ENCODE measurements at regions not wholly inside any gene's neighbourhood (a gene's known extent, or its start where the extent isn't known, plus 50 kb on each side); places are given as distances from the start of the nearest gene placed in this dataset.

DNA sequence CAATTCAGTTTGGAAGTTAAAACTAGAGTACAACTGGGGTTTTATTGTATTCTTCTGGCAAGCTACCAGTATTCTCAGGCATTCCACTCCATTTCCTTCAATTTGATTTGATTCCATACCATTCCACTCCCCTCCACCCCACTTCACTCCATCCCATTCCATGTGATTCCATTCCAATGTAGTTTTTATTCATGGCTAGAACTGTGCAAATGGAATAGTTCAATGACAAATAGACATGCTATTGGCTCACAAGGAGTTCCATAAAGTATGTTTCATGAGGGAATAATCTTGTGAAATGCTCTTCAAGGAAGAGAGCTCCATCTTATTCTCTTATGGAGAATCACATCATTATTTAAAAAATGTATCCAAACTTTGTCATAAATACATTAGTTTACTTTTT is 285.0 kb upstream of the BMP2 start:
- no peak overlapping the region for H3K27ac ChIP-seq (ENCODE audit: low read depth in 1 of 2, low read length in 1 of 2)
- H3K4me1 ChIP-seq (ENCODE audit: control insufficient read depth in 5 of 5, insufficient read depth in 5 of 5, low read length in 5 of 5), result no peaks in the 10 kb centered on the region
- no peak for DNase-seq
- H3K4me3 ChIP-seq, result no peak overlapping the region
- no peak overlapping the region for H3K9ac ChIP-seq (ENCODE audit: insufficient read depth in 1 of 2, low read length in 2 of 2)
- ATAC-seq (ENCODE audit: insufficient read depth, low FRiP score), result no peak
- no peaks in the 10 kb centered on the region for H3K27me3 ChIP-seq (ENCODE audit: control insufficient read depth in 3 of 3, insufficient read depth in 3 of 3, low read length in 2 of 3)
- H3K36me3 ChIP-seq (ENCODE audit: control insufficient read depth in 4 of 4, insufficient read depth in 4 of 4, low read length in 4 of 4), result no peaks in the 10 kb centered on the region
- peaks cover 0 to 2% (median 0%) of the 10 kb centered on the region in 4 donors for H3K9me3 ChIP-seq (ENCODE audit: control insufficient read depth in 4 of 4, insufficient read depth in 3 of 4, low read length in 3 of 4)
- TF ChIP-seq, protein P1, sequence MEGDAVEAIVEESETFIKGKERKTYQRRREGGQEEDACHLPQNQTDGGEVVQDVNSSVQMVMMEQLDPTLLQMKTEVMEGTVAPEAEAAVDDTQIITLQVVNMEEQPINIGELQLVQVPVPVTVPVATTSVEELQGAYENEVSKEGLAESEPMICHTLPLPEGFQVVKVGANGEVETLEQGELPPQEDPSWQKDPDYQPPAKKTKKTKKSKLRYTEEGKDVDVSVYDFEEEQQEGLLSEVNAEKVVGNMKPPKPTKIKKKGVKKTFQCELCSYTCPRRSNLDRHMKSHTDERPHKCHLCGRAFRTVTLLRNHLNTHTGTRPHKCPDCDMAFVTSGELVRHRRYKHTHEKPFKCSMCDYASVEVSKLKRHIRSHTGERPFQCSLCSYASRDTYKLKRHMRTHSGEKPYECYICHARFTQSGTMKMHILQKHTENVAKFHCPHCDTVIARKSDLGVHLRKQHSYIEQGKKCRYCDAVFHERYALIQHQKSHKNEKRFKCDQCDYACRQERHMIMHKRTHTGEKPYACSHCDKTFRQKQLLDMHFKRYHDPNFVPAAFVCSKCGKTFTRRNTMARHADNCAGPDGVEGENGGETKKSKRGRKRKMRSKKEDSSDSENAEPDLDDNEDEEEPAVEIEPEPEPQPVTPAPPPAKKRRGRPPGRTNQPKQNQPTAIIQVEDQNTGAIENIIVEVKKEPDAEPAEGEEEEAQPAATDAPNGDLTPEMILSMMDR (IDR thresholded peaks at IDR 0.05; ENCODE audit: control extremely low read depth, extremely low read depth), result no peak

DNA sequence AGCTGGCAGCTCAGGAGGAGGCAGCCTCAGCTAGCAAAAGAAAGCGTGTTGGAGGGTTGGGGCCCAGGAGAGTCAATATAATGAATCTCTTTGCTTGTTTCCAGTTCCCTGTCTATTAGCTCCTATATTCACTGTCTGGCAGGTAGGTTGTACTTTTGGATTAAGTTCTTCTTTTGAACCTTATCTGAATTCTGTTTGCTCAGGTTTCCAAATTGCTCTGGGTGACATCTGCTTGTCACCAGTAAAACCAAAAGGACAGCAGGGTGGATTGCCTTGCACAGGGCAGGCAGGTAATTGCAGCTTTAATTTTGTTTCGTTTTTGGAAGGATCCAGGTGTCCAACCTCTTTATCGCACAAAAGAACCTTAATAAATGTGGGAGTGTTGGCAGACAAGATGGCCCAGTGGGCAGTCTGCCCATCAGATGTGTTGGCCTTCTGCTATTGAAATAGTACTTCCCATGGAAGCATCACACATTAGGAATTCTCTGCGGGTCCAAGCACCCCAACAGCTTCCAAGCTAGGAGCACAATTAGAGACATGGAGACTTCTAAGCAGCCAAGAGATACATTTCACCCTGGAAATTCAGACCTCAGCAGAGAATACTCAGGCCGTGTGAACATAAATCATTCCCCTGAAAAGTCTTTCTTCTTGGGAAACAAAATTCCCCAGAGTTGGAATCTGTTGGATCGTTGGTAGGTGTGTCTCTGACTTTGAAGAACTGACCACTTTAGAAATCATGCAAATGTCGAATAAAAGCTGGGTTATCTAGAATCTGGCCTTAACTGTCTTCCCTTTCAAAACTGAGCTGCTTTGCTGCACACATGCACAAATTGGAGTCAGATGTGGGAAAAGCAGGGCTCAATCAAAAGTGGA is 286.9 kb upstream of the BMP2 start:
- no peaks in the 10 kb centered on the region for H3K27me3 ChIP-seq (ENCODE audit: control insufficient read depth in 3 of 3, insufficient read depth in 3 of 3, low read length in 2 of 3)
- DNase-seq (no peak), ATAC-seq (ENCODE audit: insufficient read depth, low FRiP score) (no peak)
- TF ChIP-seq, protein P1 (IDR thresholded peaks at IDR 0.05; ENCODE audit: control extremely low read depth, extremely low read depth), result no peak
- no peak overlapping the region for H3K4me3 ChIP-seq
- no peak overlapping the region for H3K27ac ChIP-seq (ENCODE audit: low read depth in 1 of 2, low read length in 1 of 2)
- H3K9me3 ChIP-seq (ENCODE audit: control insufficient read depth in 4 of 4, insufficient read depth in 3 of 4, low read length in 3 of 4), result peaks cover 0 to 2% (median 0%) of the 10 kb centered on the region in 4 donors
- H3K9ac ChIP-seq (ENCODE audit: insufficient read depth in 1 of 2, low read length in 2 of 2), result no peak overlapping the region
- WGBS, 2 donors, result 85 to 89% methylated on average over 7 of the region's 7 CpGs
- H3K36me3 ChIP-seq (ENCODE audit: control insufficient read depth in 4 of 4, insufficient read depth in 4 of 4, low read length in 4 of 4), result no peaks in the 10 kb centered on the region
- no peaks in the 10 kb centered on the region for H3K4me1 ChIP-seq (ENCODE audit: control insufficient read depth in 5 of 5, insufficient read depth in 5 of 5, low read length in 5 of 5)

DNA sequence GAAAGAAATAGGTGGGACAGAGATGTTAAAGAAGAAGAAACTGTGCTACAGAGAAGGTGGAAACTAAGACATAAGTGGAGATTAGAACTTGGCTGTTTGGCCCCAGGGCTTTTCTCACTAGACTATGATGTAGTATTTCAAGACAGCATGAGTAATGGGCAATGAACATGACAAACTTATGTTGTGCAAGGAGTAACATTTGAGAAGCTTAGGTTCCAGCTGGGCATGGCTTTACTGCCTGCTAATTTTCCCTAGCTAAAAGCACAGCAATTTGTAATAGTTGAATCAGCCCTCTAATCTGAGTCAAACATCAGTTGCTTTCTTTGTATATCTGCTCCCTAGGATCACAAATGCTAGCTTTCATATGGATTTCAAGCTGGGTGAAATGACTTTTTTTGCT is 294.3 kb upstream of the BMP2 start:
- TF ChIP-seq, protein P1 (IDR thresholded peaks at IDR 0.05; ENCODE audit: control extremely low read depth, extremely low read depth), result no peak
- Histone ChIP-seq H3K27ac (ENCODE audit: low read depth in 1 of 2, low read length in 1 of 2) (no peak overlapping the region), H3K36me3 (ENCODE audit: control insufficient read depth in 4 of 4, insufficient read depth in 4 of 4, low read length in 4 of 4) (no peaks in the 10 kb centered on the region), H3K9me3 (ENCODE audit: control insufficient read depth in 4 of 4, insufficient read depth in 3 of 4, low read length in 3 of 4) (no peaks in the 10 kb centered on the region), H3K9ac (ENCODE audit: insufficient read depth in 1 of 2, low read length in 2 of 2) (no peak overlapping the region), H3K27me3 (ENCODE audit: control insufficient read depth in 3 of 3, insufficient read depth in 3 of 3, low read length in 2 of 3) (no peaks in the 10 kb centered on the region), H3K4me1 (ENCODE audit: control insufficient read depth in 5 of 5, insufficient read depth in 5 of 5, low read length in 5 of 5) (no peaks in the 10 kb centered on the region), H3K4me3 (no peak overlapping the region)
- DNase-seq (no peak), ATAC-seq (ENCODE audit: insufficient read depth, low FRiP score) (no peak)
